NCI-H2196 treated with DMSO at 0.1 percent for 48 hours (cell line): ENCODE measurements at regions not wholly inside any gene's neighbourhood (a gene's known extent, or its start where the extent isn't known, plus 50 kb on each side); places are given as distances from the start of the nearest gene placed in this dataset.
"Not testable (repeated sequence)": the region's sequence is repeated elsewhere in the genome, so short reads cannot be mapped to it uniquely, and the experiment has no call there.

Experiments
- DNase-seq: peaks from one replicate; lab custom pipeline; 2025; ENCODE audit not compliant: unreplicated experiment; lab: John Stamatoyannopoulos, UW

- no peak for DNase-seq
These were observed 54.2 kb upstream of the OPRM1 start for GRCh38 chr6:153984811-153985210.

GRCh38 chr6:153980171-153980570, 58.9 kb upstream of the OPRM1 start:
- no peak for DNase-seq

- DNase-seq: not testable (repeated sequence)
These were observed 60.0 kb upstream of the OPRM1 start for GRCh38 chr6:153978911-153979548.

DNA sequence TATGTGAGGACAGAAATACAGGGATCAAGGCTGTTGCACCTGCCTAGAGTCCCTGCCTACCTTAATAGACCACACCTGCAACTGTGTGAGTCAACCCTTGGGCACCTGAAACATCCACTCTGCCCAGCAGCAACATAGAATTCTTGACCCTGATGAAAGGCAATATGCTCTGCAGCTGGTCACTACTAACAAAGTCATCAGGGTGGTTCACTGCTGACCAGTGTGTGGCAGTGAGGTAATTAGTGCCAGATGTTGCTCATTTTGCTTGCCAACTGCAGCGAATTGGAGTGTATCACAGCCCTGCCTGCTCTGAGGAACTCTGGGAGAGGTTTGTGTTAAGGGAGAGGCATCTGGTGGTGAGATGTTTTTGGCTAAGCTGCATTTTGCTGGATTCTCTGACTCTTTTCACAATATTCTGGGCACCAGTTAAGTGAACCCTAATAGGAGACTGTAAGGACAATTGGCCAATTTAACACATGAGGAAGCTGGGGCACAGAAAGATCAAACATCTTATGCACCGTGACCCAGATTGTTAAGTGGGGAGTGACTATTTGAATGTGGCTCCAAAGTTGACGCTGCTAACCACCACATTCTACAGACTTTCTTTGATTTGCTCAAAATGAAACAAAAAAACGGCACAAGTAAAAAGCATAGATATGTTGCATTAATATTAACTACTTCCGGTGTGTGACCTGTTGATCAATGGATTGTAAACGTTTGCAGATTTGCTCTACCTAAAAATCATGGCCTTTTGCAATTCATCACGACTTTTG, 61.9 kb upstream of the OPRM1 start:
- peak; percentile 7 for DNase-seq

- no peak for DNase-seq
These were observed 73.0 kb upstream of the OPRM1 start for GRCh38 chr6:153966001-153966400.

- no peak for DNase-seq
These were observed 75.7 kb upstream of the OPRM1 start for GRCh38 chr6:153963352-153963751.

GRCh38 chr6:153962555-153962954, 76.5 kb upstream of the OPRM1 start:
- DNase-seq: no peak

DNA sequence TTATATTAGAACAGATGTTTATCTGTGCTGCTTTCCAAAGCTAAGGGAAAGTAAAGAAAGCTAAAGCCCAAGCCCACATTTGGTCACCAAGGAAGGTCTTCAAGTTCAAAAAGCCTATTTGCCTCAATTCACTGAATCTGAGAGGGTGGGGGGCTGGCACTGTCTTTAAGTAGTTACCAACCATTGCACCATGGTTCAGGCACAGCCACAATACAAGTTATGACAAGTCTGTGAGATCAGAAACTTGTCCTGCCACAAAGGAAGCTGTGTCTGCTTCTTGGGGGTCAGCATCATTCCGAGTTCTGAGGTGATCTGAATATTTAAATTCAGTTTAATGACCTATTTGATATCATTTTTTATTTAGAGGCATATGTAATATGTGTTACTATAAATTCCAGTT, 78.3 kb upstream of the OPRM1 start:
- DNase-seq: no peak

- no peak for DNase-seq
These were observed 78.8 kb upstream of the OPRM1 start for GRCh38 chr6:153960281-153960680.

DNA sequence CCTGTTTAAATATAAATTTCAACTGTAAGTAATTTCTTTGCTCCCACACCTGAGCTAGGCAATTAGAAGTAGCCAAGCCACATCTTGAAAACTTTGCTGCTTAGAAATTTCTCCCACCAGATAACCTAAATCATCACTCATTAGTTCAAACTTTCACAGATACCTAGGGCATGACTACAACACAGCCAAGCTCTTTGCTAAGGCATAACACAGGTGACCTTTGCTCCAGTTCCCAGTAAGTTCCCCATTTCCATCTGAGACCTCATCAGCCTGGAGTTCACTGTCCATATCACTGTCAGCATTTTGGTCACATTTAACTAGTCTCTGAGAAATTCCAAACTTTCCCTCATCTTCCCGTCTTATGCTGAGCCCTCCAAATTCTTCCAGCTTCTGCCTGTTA, 79.8 kb upstream of the OPRM1 start:
- no peak for DNase-seq

DNA sequence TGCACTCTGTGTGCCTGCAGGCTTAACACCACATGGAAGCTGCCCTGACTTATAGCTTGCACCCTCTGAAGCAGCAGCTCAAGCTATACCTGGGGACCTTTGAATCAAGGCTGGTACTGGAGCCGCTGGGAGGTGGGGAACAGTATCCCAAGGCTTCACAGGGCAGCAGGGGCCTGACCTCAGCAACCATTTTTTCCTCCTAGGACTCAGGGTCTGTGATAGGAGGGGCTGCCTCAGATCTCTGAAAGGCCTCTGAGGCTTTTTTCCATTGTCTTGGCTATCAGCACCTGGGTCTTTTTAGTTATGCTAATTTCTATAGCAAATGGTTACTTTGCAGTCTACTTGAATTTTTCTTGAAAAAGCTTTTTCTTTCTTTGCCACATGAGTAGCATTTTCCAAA, 80.2 kb upstream of the OPRM1 start:
- DNase-seq: no peak

DNA sequence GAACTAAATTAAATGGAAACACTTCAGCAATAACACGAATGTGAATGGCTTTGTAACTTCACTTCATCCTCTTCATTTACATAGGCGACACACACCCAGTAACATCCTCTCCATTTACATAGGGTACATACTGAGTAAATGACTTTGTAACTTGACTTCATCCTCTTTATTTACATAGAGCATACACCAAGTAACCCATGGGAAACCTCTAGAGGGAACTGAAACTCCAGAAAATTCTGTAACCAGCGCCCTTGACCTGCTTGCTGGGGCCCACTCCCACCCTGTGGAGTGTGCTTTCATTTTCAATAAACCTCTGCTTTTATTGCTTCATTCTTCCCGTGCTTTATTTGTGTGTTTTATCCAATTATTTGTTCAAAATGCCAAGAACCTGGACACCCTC, 81.6 kb upstream of the OPRM1 start:
- no peak for DNase-seq

- no peak for DNase-seq
These were observed 82.2 kb upstream of the OPRM1 start for GRCh38 chr6:153956808-153957207.

- DNase-seq: no peak
These were observed 89.4 kb upstream of the OPRM1 start for GRCh38 chr6:153949616-153950015.

DNA sequence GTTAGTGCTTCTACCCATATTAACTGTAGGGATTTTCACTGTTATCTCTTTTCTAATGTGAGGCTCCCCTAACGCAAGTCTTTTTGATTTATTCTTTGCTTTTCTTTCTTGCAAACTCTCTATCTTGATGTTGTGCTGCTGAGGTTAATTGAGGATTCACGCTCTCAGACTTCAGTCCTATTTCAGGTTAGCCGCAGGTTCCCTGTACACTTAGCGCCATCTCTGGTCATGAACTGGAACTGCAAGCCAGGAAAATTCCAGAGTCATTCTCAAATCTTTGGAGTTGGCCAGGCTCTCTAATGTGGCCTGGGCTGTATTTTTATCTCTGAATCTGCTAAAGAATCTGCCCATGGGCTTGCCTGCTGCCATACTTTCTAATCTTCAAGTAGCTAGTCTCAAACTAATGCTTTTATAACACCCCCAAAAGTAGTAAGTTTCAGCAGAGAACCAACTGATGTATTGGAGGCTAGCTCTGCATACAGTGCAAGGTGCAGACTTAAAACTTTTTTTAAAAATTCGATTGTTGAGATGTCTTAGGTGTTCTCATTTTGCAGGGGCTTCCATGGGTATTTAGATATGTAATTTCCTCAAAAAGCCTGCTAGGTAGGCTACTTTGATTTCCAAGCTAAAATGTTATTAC, 91.1 kb upstream of the OPRM1 start:
- no peak for DNase-seq

GRCh38 chr6:153944201-153944600, 94.8 kb upstream of the OPRM1 start:
- no peak for DNase-seq

DNA sequence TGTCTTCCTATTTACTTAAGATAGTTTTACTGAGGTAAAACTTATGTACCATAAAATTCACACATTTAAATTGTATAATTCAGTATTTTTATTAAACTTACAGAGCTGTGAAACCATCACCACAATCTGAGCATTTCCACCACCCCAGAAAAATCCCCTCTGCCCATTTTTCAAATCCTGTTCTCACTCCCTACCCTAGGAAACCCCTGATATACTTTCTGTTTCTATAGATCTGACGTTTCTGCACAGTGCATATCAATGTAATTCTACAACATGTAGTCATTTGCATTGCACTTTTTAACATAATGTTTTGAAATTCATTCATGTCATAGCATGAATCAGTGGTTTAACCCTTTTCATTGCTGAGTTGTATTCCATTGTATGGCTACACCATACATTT, 96.7 kb upstream of the OPRM1 start:
- no peak for DNase-seq

DNA sequence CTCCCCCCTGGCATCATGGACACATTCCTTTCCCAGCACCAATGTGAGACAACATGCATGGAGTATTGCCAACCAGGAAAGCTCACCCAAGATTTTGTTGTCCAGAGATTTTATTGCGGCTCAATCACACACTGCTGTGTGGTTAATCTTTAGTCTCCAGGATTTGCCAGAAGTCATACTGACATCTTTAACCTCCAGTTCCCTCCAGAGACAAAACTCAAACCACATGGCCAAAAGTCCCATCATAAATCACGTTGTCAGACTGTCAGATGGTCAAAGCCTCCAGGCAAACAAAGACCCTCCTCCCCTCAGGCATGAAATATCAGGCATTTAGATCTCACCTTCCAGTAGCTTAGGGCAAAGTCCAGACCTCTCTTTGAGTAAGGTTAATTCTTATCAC, 97.3 kb upstream of the OPRM1 start:
- no peak for DNase-seq

DNA sequence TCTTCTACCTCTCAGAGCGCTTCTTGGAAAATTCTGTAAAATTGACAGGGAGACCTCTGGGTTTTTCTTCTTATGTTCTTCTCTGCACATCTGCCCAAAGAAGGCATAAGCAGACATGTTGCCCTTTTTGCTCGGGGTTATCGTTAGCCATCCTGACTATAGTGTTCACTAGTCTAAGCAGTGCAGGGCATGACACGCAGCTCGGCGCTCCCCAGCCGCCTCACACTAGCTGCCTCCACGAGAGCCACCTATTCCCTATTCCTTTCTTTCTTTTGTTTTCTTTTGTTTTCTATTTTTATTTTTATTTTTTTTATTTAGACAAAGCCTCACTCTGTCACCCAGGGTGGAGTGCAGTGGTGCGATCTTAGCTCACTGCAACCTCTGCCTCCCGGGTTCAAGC, 100.2 kb upstream of the OPRM1 start:
- DNase-seq: no peak

DNA sequence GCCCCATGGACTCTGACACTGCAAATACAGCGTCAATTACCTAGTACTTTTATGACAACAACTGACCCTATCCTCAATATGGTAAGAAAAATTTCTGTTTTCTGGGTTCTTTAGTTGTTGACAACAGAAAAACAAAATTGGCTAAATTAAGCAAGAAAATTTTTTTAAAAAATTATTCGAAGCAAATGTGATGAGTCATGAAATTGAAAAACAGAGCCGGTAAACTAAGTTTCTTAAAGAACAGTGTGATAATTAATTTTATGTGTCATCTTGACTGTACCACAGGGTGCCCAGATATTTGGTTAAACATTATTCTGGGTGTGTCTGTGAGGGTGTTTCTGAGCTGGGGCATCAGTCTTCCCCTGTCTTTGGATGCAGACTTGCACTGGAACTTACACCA, 107.6 kb upstream of the OPRM1 start:
- DNase-seq: no peak

DNA sequence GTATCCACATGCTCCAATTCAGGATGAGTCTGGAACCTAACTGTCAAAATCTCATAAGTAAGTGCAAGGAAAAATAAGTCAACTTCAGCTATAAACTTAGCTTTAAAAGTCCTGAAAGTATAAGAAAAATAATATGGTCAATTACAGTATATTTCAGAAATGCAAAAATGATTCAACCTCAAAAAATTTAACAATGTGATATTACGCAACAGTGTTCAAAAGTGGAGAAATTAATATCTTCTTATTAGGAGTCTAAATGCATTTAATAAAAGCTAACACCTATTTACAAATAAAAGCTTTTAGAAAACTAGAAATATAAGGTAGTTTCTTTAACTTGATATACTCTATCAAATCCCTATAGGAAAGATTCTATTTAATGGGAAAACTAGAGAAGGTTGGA, 111.2 kb upstream of the OPRM1 start:
- DNase-seq: no peak

- no peak for DNase-seq
These were observed 140.5 kb upstream of the OPRM1 start for GRCh38 chr6:153898360-153899059.
